K562 (cell line): ENCODE measurements at regions not wholly inside any gene's neighbourhood (a gene's known extent, or its start where the extent isn't known, plus 50 kb on each side); places are given as distances from the start of the nearest gene placed in this dataset.

ENCODE experiments used
- ATAC-seq: fragments of 200-7000 bp; cut with Tn5 transposase; 3 replicates; pipeline ENCODE4 v1.9.1; 2020; ENCODE audit warnings: moderate library complexity
- BruUV-seq: library from RNA; stranded (reverse); fragments of 400-500 nt; replicated peaks from 2 replicates; lab custom pipeline; 2021; lab: Mats Ljungman, UMichigan
- CTCF ChIA-PET: fragments of 300-600 bp; formaldehyde crosslinking; extraction: SDS; loops from one replicate; lab custom pipeline; 2021; ENCODE audit warnings: low intra/inter-chr PET ratio; lab: Yijun Ruan, JAX
- POLR2A ChIA-PET: fragments of 300-600, 350-650 bp; sonication (Branson Sonifier 250); formaldehyde crosslinking; extraction: SDS; loops from one replicate; lab custom pipeline; 2021; ENCODE audit warnings: antibody characterized with exemption, inconsistent platforms; lab: Yijun Ruan, JAX
- DNase-seq, 4 experiments: peaks; one replicate each; pipeline versions ENCODE4 v3.0.0 to v3.0.0-alpha.2; 2011 to 2018; ENCODE audit warnings: low spot score in 3 of 4, mixed read lengths in 3 of 4; ENCODE audit errors: extremely low read depth in 1 of 4
- FAIRE-seq: peaks from 2 replicates; lab custom pipeline; 2011; peaks lifted over from hg19 to GRCh38; lab: Jason Lieb, UNC
- H2AFZ ChIP-seq: 2 replicates; pipeline ENCODE4 v1.6.0; 2011; ENCODE audit warnings: low read depth, low read length, control low read depth, inconsistent platforms
- H3K27ac ChIP-seq: fragments of 200-600 bp; 3 replicates; pipeline ENCODE4 v1.8.0; 2011; ENCODE audit warnings: low read depth, mild to moderate bottlenecking, control low read depth, inconsistent platforms, low read length, moderate library complexity, mixed read lengths; ENCODE audit errors: extremely low read depth
- H3K27me3 ChIP-seq, 2 experiments: fragments of 300-600 bp in 1 of 2; 2 replicates in 1 of 2; 3 replicates in 1 of 2; pipeline versions ENCODE4 v1.6.0 to v1.8.0; 2011; ENCODE audit warnings: inconsistent platforms in 2 of 2, low read length in 2 of 2, mild to moderate bottlenecking in 1 of 2, mixed read lengths in 1 of 2, moderate library complexity in 1 of 2; ENCODE audit not compliant: control insufficient read depth in 2 of 2, insufficient read depth in 2 of 2
- H3K36me3 ChIP-seq: fragments of 300-600 bp; 3 replicates; pipeline ENCODE4 v1.8.0; 2011; ENCODE audit warnings: mild to moderate bottlenecking, low read length, inconsistent platforms; ENCODE audit not compliant: control insufficient read depth, insufficient read depth
- H3K4me1 ChIP-seq, 2 experiments: fragments of 200-600 bp in 1 of 2; replicated peaks in 1 of 2; 2 replicates in 1 of 2; 3 replicates in 1 of 2; pipeline versions ENCODE4 v1.5.1 to v1.8.0; 2011; ENCODE audit warnings: inconsistent platforms in 2 of 2, low read length in 2 of 2, mild to moderate bottlenecking in 1 of 2, mixed read lengths in 1 of 2, moderate library complexity in 1 of 2; ENCODE audit not compliant: control insufficient read depth in 2 of 2, insufficient read depth in 2 of 2
- H3K4me2 ChIP-seq: 2 replicates; pipeline ENCODE4 v1.6.1; 2011; ENCODE audit warnings: low read length, control low read depth, inconsistent platforms, mixed read lengths; ENCODE audit not compliant: insufficient read depth
- H3K4me3 ChIP-seq: fragments of 200-600 bp; sonication (generic), shearing (Covaris generic); 2 replicates; pipeline ENCODE4 v1.5.1; 2016; ENCODE audit warnings: control low read depth, inconsistent platforms
- H3K79me2 ChIP-seq: fragments of 200-600 bp; 3 replicates; pipeline ENCODE4 v1.8.0; 2011; ENCODE audit warnings: low read length, inconsistent platforms; ENCODE audit not compliant: control insufficient read depth, insufficient read depth
- H3K9ac ChIP-seq, 2 experiments: 2 replicates each; pipeline versions ENCODE4 v1.6.0 to v1.6.1; 2011; ENCODE audit warnings: low read depth in 2 of 2, low read length in 2 of 2, control low read depth in 1 of 2, inconsistent platforms in 1 of 2, mild to moderate bottlenecking in 1 of 2, mixed read lengths in 1 of 2; ENCODE audit not compliant: insufficient read depth in 1 of 2
- H3K9me1 ChIP-seq: one replicate; pipeline ENCODE4 v1.6.0; 2011; ENCODE audit warnings: inconsistent platforms, mild to moderate bottlenecking, low read length, moderate library complexity; ENCODE audit not compliant: control insufficient read depth, insufficient read depth
- H3K9me3 ChIP-seq: replicated peaks from 2 replicates; pipeline ENCODE4 v1.5.1; 2011; ENCODE audit warnings: low read depth, low read length, inconsistent platforms; ENCODE audit not compliant: control insufficient read depth, insufficient read depth
- H4K20me1 ChIP-seq: replicated peaks from 2 replicates; pipeline ENCODE4 v1.6.1; 2011; ENCODE audit warnings: low read length, inconsistent platforms, mixed read lengths; ENCODE audit not compliant: control insufficient read depth, insufficient read depth
- BMI1 ChIP-seq: fragments of 150-350 bp; IDR thresholded peaks from 2 replicates; pipeline ENCODE4 v1.6.1; 2014; ENCODE audit warnings: low read length
- CBFA2T2 ChIP-seq: fragments of 450-650 bp; conservative IDR thresholded peaks from 2 replicates; pipeline ENCODE4 v1.6.1; 2017; ENCODE audit warnings: mild to moderate bottlenecking
- TAF15 ChIP-seq: fragments of 200-400 bp; formaldehyde crosslinking; IDR thresholded peaks from 2 replicates; pipeline ENCODE4 v1.6.1; 2017; ENCODE audit warnings: mild to moderate bottlenecking, low read depth, low read length, moderate library complexity
- ZFP1 ChIP-seq: fragments of 450-650 bp; formaldehyde crosslinking; IDR thresholded peaks from 2 replicates; pipeline ENCODE4 v1.4.0; 2020; ENCODE audit warnings: mild to moderate bottlenecking, mixed read lengths
- ZSCAN29 ChIP-seq: fragments of 450-650 bp; IDR thresholded peaks from 2 replicates; pipeline ENCODE4 v1.6.1; 2017
- WGBS: fragments of 100-300 bp; shearing (Covaris generic); methylation state at CpG from one replicate; pipeline ENCODE4 v1.1.6; 2016; ENCODE audit warnings: low coverage, mixed read lengths; ENCODE audit not compliant: insufficient coverage; ENCODE audit errors: missing lambda C conversion rate; 5-methylcytosine and 5-hydroxymethylcytosine counted together
- in situ Hi-C: fragments of 300-500 bp; cut with MboI; formaldehyde crosslinking; loops from 4 replicates; pipeline ENCODE4 v1.15.0; 2018; ENCODE audit warnings: inconsistent platforms, mixed read lengths
- intact Hi-C: fragments of 100-400 bp; cut with micrococcal nuclease; formaldehyde crosslinking; loops from 2 replicates; pipeline ENCODE4 v1.14.2; 2022
- TF ChIP-seq, protein P1 (sequence below): fragments of 150-350 bp; IDR thresholded peaks from 2 replicates; pipeline ENCODE4 v1.6.1; 2014; ENCODE audit warnings: low read depth, mild to moderate bottlenecking, low read length, borderline replicate concordance
- TF ChIP-seq, protein P2 (sequence below): fragments of 450-650 bp; IDR thresholded peaks from 2 replicates; pipeline ENCODE4 v1.6.1; 2018; ENCODE audit not compliant: partially characterized antibody

DNA sequence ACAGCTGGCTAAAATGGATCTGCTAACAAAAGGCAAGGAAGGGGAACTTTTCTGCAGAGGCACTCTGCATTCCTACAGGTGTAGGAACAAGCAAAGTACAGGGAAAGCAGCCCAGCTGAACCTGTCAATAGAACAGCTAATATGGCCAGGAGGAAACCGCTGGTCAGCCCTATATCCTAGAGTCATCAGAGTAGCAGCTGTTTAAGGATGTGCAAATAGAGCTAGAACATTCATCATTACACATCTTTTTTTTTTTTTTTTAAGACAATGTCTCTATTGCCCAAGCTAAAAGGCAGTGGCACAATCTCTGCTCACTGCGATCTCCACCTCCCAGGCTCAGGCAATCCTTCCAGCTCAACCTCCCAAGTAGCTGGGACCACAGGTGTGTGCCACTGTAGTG is 163.0 kb downstream of the BTC start:
- POLR2A ChIA-PET: no interaction called here
- Histone ChIP-seq H3K9me3 (no peaks in the 10 kb centered on the region), H3K4me2 (no peak overlapping the region), H3K27ac (no peak overlapping the region), H3K27me3 (no peaks in the 10 kb centered on the region)
- ATAC-seq: no peak
- no TSS peak for BruUV-seq
- TF ChIP-seq, protein P1, sequence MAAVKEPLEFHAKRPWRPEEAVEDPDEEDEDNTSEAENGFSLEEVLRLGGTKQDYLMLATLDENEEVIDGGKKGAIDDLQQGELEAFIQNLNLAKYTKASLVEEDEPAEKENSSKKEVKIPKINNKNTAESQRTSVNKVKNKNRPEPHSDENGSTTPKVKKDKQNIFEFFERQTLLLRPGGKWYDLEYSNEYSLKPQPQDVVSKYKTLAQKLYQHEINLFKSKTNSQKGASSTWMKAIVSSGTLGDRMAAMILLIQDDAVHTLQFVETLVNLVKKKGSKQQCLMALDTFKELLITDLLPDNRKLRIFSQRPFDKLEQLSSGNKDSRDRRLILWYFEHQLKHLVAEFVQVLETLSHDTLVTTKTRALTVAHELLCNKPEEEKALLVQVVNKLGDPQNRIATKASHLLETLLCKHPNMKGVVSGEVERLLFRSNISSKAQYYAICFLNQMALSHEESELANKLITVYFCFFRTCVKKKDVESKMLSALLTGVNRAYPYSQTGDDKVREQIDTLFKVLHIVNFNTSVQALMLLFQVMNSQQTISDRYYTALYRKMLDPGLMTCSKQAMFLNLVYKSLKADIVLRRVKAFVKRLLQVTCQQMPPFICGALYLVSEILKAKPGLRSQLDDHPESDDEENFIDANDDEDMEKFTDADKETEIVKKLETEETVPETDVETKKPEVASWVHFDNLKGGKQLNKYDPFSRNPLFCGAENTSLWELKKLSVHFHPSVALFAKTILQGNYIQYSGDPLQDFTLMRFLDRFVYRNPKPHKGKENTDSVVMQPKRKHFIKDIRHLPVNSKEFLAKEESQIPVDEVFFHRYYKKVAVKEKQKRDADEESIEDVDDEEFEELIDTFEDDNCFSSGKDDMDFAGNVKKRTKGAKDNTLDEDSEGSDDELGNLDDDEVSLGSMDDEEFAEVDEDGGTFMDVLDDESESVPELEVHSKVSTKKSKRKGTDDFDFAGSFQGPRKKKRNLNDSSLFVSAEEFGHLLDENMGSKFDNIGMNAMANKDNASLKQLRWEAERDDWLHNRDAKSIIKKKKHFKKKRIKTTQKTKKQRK: no peak
- TF ChIP-seq, protein P2, sequence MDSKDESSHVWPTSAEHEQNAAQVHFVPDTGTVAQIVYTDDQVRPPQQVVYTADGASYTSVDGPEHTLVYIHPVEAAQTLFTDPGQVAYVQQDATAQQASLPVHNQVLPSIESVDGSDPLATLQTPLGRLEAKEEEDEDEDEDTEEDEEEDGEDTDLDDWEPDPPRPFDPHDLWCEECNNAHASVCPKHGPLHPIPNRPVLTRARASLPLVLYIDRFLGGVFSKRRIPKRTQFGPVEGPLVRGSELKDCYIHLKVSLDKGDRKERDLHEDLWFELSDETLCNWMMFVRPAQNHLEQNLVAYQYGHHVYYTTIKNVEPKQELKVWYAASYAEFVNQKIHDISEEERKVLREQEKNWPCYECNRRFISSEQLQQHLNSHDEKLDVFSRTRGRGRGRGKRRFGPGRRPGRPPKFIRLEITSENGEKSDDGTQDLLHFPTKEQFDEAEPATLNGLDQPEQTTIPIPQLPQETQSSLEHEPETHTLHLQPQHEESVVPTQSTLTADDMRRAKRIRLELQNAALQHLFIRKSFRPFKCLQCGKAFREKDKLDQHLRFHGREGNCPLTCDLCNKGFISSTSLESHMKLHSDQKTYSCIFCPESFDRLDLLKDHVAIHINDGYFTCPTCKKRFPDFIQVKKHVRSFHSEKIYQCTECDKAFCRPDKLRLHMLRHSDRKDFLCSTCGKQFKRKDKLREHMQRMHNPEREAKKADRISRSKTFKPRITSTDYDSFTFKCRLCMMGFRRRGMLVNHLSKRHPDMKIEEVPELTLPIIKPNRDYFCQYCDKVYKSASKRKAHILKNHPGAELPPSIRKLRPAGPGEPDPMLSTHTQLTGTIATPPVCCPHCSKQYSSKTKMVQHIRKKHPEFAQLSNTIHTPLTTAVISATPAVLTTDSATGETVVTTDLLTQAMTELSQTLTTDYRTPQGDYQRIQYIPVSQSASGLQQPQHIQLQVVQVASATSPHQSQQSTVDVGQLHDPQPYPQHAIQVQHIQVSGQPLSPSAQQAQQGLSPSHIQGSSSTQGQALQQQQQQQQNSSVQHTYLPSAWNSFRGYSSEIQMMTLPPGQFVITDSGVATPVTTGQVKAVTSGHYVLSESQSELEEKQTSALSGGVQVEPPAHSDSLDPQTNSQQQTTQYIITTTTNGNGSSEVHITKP: no peak
- TF ChIP-seq CBFA2T2 (no peak), ZFP1 (no peak), BMI1 (no peak), ZSCAN29 (no peak), TAF15 (no peak)
- TF ChIP-seq, all 486 proteins: peak for 0
- H3K4me3 ChIP-seq: no peak overlapping the region
- no peak for DNase-seq
- H3K79me2 ChIP-seq: no peaks in the 10 kb centered on the region
- no peaks in the 10 kb centered on the region for H3K9me1 ChIP-seq
- in situ Hi-C loops: no loop called here
- H4K20me1 ChIP-seq: no peaks in the 10 kb centered on the region
- CTCF ChIA-PET: no interaction called here
- H3K9ac ChIP-seq: no peak overlapping the region
- H2AFZ ChIP-seq: no peak overlapping the region
- WGBS: 40% methylated on average over 2 of the region's 2 CpGs
- H3K4me1 ChIP-seq: peaks cover 0 to 9% of the 10 kb centered on the region in 2 experiments; a peak in 3 of 5 replicates
- H3K36me3 ChIP-seq: no peaks in the 10 kb centered on the region
- intact Hi-C loops: no loop called here
- no peak for FAIRE-seq
